ENCODE measurements at regions not wholly inside any gene's neighbourhood (a gene's known extent, or its start where the extent isn't known, plus 50 kb on each side); places are given as distances from the start of the nearest gene placed in this dataset.

DNA sequence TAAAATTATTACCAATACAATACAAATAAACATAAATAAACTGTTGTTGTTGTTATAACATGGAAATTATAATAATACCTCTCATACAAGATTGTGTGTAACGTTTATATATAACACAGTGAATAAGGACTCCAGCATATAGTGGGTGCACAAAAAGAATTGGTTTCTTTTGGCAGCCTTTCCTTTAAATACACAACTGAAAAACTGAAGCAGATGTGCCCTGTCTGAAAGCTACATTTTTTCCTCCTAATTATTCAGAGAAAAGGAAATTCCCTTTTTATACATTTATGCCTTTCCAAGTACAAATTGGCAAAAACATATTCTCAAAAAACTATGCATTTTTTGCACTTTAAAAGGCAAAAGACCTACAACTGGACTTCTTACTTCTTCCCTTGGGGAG lies 928.9 kb upstream of the NR2F2 start:
- no peak for TF ChIP-seq EZH2 (IDR thresholded peaks at IDR 0.05; ENCODE audit: low read length)
- TF ChIP-seq, protein P1, sequence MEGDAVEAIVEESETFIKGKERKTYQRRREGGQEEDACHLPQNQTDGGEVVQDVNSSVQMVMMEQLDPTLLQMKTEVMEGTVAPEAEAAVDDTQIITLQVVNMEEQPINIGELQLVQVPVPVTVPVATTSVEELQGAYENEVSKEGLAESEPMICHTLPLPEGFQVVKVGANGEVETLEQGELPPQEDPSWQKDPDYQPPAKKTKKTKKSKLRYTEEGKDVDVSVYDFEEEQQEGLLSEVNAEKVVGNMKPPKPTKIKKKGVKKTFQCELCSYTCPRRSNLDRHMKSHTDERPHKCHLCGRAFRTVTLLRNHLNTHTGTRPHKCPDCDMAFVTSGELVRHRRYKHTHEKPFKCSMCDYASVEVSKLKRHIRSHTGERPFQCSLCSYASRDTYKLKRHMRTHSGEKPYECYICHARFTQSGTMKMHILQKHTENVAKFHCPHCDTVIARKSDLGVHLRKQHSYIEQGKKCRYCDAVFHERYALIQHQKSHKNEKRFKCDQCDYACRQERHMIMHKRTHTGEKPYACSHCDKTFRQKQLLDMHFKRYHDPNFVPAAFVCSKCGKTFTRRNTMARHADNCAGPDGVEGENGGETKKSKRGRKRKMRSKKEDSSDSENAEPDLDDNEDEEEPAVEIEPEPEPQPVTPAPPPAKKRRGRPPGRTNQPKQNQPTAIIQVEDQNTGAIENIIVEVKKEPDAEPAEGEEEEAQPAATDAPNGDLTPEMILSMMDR (optimal IDR thresholded peaks at IDR 0.05 in 1 of 3, IDR thresholded peaks at IDR 0.05 in 1 of 3, conservative IDR thresholded peaks at IDR 0.05 in 1 of 3; ENCODE audit: extremely low read depth in 1 of 3, insufficient read depth in 2 of 3, low read length in 3 of 3): no peak

Data from keratinocyte (primary cell).